ENCODE measurements at regions not wholly inside any gene's neighbourhood (a gene's known extent, or its start where the extent isn't known, plus 50 kb on each side); places are given as distances from the start of the nearest gene placed in this dataset.
"Not testable (repeated sequence)": the region's sequence is repeated elsewhere in the genome, so short reads cannot be mapped to it uniquely, and the experiment has no call there.

- DNase-seq, result no peak
- Mint-ChIP-seq H3K27ac (no peak overlapping the region), H3K4me1 (peaks cover 18% of the 10 kb centered on the region), H3K9me3 (peaks cover 10% of the 10 kb centered on the region), H3K27me3 (ENCODE audit: insufficient read depth) (no peaks in the 10 kb centered on the region), H3K4me3 (no peak overlapping the region), H3K36me3 (ENCODE audit: low read depth) (no peaks in the 10 kb centered on the region)
- WGBS, 2 experiments (ENCODE audit: insufficient coverage in 1 of 2, insufficient read length in 1 of 2), result 79 to 82% methylated on average over 2 to 4 of the region's 4 CpGs
- no peak overlapping the region for H3K27ac ChIP-seq (ENCODE audit: low read depth, low read length)
- no peaks in the 10 kb centered on the region for H3K9me3 ChIP-seq (ENCODE audit: control insufficient read depth, low read length)
- no peaks in the 10 kb centered on the region for H3K27me3 ChIP-seq (ENCODE audit: control insufficient read depth, insufficient read depth, low read length, poor library complexity, severe bottlenecking)
- no peaks in the 10 kb centered on the region for H3K36me3 ChIP-seq (ENCODE audit: control insufficient read depth, insufficient read depth, low read length)
- H3K9ac ChIP-seq (ENCODE audit: extremely low read depth, low read length, poor library complexity, severe bottlenecking), result no peak overlapping the region
- H3K4me1 ChIP-seq (ENCODE audit: control insufficient read depth, insufficient read depth, low read length), result no peaks in the 10 kb centered on the region
- TF ChIP-seq CTCF (conservative IDR thresholded peaks at IDR 0.05), result no peak
- no peak overlapping the region for H3K4me3 ChIP-seq (ENCODE audit: low read length)
Observed at GRCh38 chr4:12612876-12613275, 871.3 kb downstream of the RAB28 start.

GRCh38 chr4:12609212-12609875, 874.8 kb downstream of the RAB28 start:
- H3K27ac ChIP-seq (ENCODE audit: low read depth, low read length); H3K9me3 ChIP-seq (ENCODE audit: control insufficient read depth, low read length); H3K9ac ChIP-seq (ENCODE audit: extremely low read depth, low read length, poor library complexity, severe bottlenecking); H3K36me3 Mint-ChIP-seq (ENCODE audit: low read depth); DNase-seq; H3K27ac Mint-ChIP-seq; H3K9me3 Mint-ChIP-seq; H3K4me3 Mint-ChIP-seq; H3K27me3 Mint-ChIP-seq (ENCODE audit: insufficient read depth); H3K4me1 Mint-ChIP-seq; H3K36me3 ChIP-seq (ENCODE audit: control insufficient read depth, insufficient read depth, low read length); H3K27me3 ChIP-seq (ENCODE audit: control insufficient read depth, insufficient read depth, low read length, poor library complexity, severe bottlenecking); H3K4me1 ChIP-seq (ENCODE audit: control insufficient read depth, insufficient read depth, low read length); H3K4me3 ChIP-seq (ENCODE audit: low read length): not testable (repeated sequence)
- WGBS, 2 experiments (ENCODE audit: insufficient coverage in 1 of 2, insufficient read length in 1 of 2), result 94% methylated on average over 33 of the region's 33 CpGs; no CpG with 5 or more reads in 1 of the 2 experiments

- no peaks in the 10 kb centered on the region for H3K36me3 ChIP-seq (ENCODE audit: control insufficient read depth, insufficient read depth, low read length)
- peak; percentile 53 for DNase-seq
- no peaks in the 10 kb centered on the region for H3K27me3 ChIP-seq (ENCODE audit: control insufficient read depth, insufficient read depth, low read length, poor library complexity, severe bottlenecking)
Observed at GRCh38 chr4:12595986-12596385, 888.2 kb downstream of the RAB28 start.

More at GRCh38 chr4:12595986-12596385, 888.2 kb downstream of the RAB28 start:
- no peak overlapping the region for H3K9ac ChIP-seq (ENCODE audit: extremely low read depth, low read length, poor library complexity, severe bottlenecking)
- peaks cover 12% of the 10 kb centered on the region for H3K9me3 ChIP-seq (ENCODE audit: control insufficient read depth, low read length)
- Mint-ChIP-seq H3K36me3 (ENCODE audit: low read depth) (no peaks in the 10 kb centered on the region), H3K4me1 (peaks cover 11% of the 10 kb centered on the region), H3K4me3 (no peak overlapping the region), H3K27ac (no peak overlapping the region), H3K9me3 (peaks cover 20% of the 10 kb centered on the region), H3K27me3 (ENCODE audit: insufficient read depth) (peaks cover 2% of the 10 kb centered on the region)
- H3K4me3 ChIP-seq (ENCODE audit: low read length), result no peak overlapping the region
- no peak overlapping the region for H3K27ac ChIP-seq (ENCODE audit: low read depth, low read length)
- TF ChIP-seq CTCF (conservative IDR thresholded peaks at IDR 0.05), result peak; percentile 75
- no peaks in the 10 kb centered on the region for H3K4me1 ChIP-seq (ENCODE audit: control insufficient read depth, insufficient read depth, low read length)
